HepG2 (cell line): ENCODE measurements at regions not wholly inside any gene's neighbourhood (a gene's known extent, or its start where the extent isn't known, plus 50 kb on each side); places are given as distances from the start of the nearest gene placed in this dataset.

ENCODE experiments used
- ATAC-seq: fragments of 200-7000 bp; cut with Tn5 transposase; 3 replicates; pipeline ENCODE4 v1.9.1; 2020; ENCODE audit warnings: mild to moderate bottlenecking, moderate library complexity
- BruUV-seq: library from RNA; stranded (reverse); fragments of 400-500 nt; replicated peaks from 2 replicates; lab custom pipeline; 2021; lab: Mats Ljungman, UMichigan
- CTCF ChIA-PET: fragments of 300-600 bp; formaldehyde crosslinking; extraction: SDS; loops from one replicate; lab custom pipeline; 2021; ENCODE audit warnings: low total read pairs, inconsistent platforms, low intra/inter-chr PET ratio; lab: Yijun Ruan, JAX
- POLR2A ChIA-PET: fragments of 350-600 bp; sonication (Branson Sonifier 250); formaldehyde crosslinking; loops from one replicate; lab custom pipeline; 2020; ENCODE audit warnings: antibody characterized with exemption, inconsistent platforms; lab: Yijun Ruan, JAX
- DNase-seq: peaks from one replicate; pipeline ENCODE4 v3.0.0-alpha.2; 2015; ENCODE audit warnings: low spot score
- FAIRE-seq: peaks from 3 replicates; lab custom pipeline; 2011; peaks lifted over from hg19 to GRCh38; lab: Jason Lieb, UNC
- H2AFZ ChIP-seq: one replicate; pipeline ENCODE4 v1.6.1; 2011; ENCODE audit warnings: low read length, inconsistent platforms
- H3K27ac ChIP-seq: fragments of 300-600 bp; 3 replicates; pipeline ENCODE4 v1.8.0; 2011; ENCODE audit warnings: mixed run types, mild to moderate bottlenecking, mixed read lengths, low read length, inconsistent platforms; ENCODE audit not compliant: insufficient read depth; ENCODE audit errors: extremely low read length
- H3K27me3 ChIP-seq, 2 experiments: fragments of 200-600 bp in 1 of 2; 2 replicates in 1 of 2; 3 replicates in 1 of 2; pipeline versions ENCODE4 v1.6.0 to v1.8.0; 2011; ENCODE audit warnings: low read length in 2 of 2, mild to moderate bottlenecking in 2 of 2, moderate library complexity in 2 of 2, inconsistent platforms in 1 of 2; ENCODE audit not compliant: insufficient read depth in 2 of 2, control insufficient read depth in 1 of 2
- H3K36me3 ChIP-seq, 2 experiments: fragments of 200-600 bp in 1 of 2; replicated peaks in 1 of 2; 2 replicates in 1 of 2; 3 replicates in 1 of 2; pipeline versions ENCODE4 v1.5.1 to v1.8.0; 2011; ENCODE audit warnings: low read length in 2 of 2, inconsistent platforms in 1 of 2; ENCODE audit not compliant: insufficient read depth in 2 of 2, control insufficient read depth in 1 of 2
- H3K4me1 ChIP-seq: 2 replicates; pipeline ENCODE4 v1.5.1; 2012; ENCODE audit warnings: low read length, inconsistent platforms; ENCODE audit not compliant: insufficient read depth
- H3K4me2 ChIP-seq: 2 replicates; pipeline ENCODE4 v1.6.0; 2011; ENCODE audit warnings: low read depth, low read length, inconsistent platforms
- H3K4me3 ChIP-seq, 3 experiments: fragments of 200-600 bp in 1 of 3; sonication (generic), shearing (Covaris generic) in 1 of 3; replicated peaks in 1 of 3; 2 replicates each; pipeline ENCODE4 v1.5.1; 2011 to 2016; ENCODE audit warnings: low read length in 3 of 3, inconsistent platforms in 2 of 3, low read depth in 2 of 3, mild to moderate bottlenecking in 2 of 3, control low read depth in 1 of 3, mixed read lengths in 1 of 3; ENCODE audit not compliant: insufficient read depth in 1 of 3
- H3K79me2 ChIP-seq: one replicate; pipeline ENCODE4 v1.6.1; 2011; ENCODE audit warnings: low read length, inconsistent platforms; ENCODE audit not compliant: insufficient read depth
- H3K9ac ChIP-seq: 2 replicates; pipeline ENCODE4 v1.6.0; 2011; ENCODE audit warnings: mild to moderate bottlenecking, low read depth, low read length, inconsistent platforms; ENCODE audit not compliant: insufficient read depth
- H3K9me3 ChIP-seq: 2 replicates; pipeline ENCODE4 v1.5.1; 2012; ENCODE audit warnings: mild to moderate bottlenecking, low read length
- H4K20me1 ChIP-seq: 2 replicates; pipeline ENCODE4 v1.6.0; 2011; ENCODE audit warnings: inconsistent platforms, mild to moderate bottlenecking, low read length, moderate library complexity; ENCODE audit not compliant: insufficient read depth
- GTF3A ChIP-seq: sonication (generic); formaldehyde crosslinking; conservative IDR thresholded peaks from 2 replicates; pipeline ENCODE4 v1.4.0; 2020; ENCODE audit warnings: mild to moderate bottlenecking, missing genetic modification reagents
- YY1 ChIP-seq: IDR thresholded peaks from 2 replicates; pipeline ENCODE4 v1.6.1; 2011; ENCODE audit warnings: low read length, low read depth, moderate library complexity, mild to moderate bottlenecking; ENCODE audit not compliant: insufficient read depth, insufficient replicate concordance
- WGBS: methylation state at CpG from one replicate; pipeline ENCODE4 v1.1.6; 2017; ENCODE audit warnings: low lambda C conversion rate; 5-methylcytosine and 5-hydroxymethylcytosine counted together
- in situ Hi-C: cut with HindIII; loops from 2 replicates; pipeline ENCODE4 v1.10.0; 2017; ENCODE audit warnings: low pct_unique_long_range_greater_than_20kb; ENCODE audit not compliant: extremely low pct_ligation_motif_present
- intact Hi-C: fragments of 100-400 bp; cut with micrococcal nuclease; formaldehyde crosslinking; loops from one replicate; pipeline ENCODE4 v1.10.0; 2022; ENCODE audit not compliant: unreplicated experiment
- TF ChIP-seq, protein P1 (sequence below): sonication (generic); formaldehyde crosslinking; IDR thresholded peaks from 2 replicates; pipeline ENCODE4 v1.5.0; 2020; ENCODE audit warnings: missing genetic modification reagents, mild to moderate bottlenecking, borderline replicate concordance
- TF ChIP-seq, protein P2 (sequence below): sonication (generic); formaldehyde crosslinking; IDR thresholded peaks from 2 replicates; pipeline ENCODE4 v1.8.1; 2023; ENCODE audit warnings: mild to moderate bottlenecking, inconsistent platforms, moderate library complexity, missing genetic modification reagents, borderline replicate concordance
- TF ChIP-seq, protein P3 (sequence below): sonication (generic); formaldehyde crosslinking; IDR thresholded peaks from 2 replicates; pipeline ENCODE4 v1.4.0; 2020; ENCODE audit warnings: mild to moderate bottlenecking, missing genetic modification reagents
- TF ChIP-seq, protein P4 (sequence below): sonication (generic); formaldehyde crosslinking; IDR thresholded peaks from 2 replicates; pipeline ENCODE4 v1.4.0; 2020; ENCODE audit warnings: missing genetic modification reagents
- TF ChIP-seq, protein P5 (sequence below): sonication (generic); formaldehyde crosslinking; IDR thresholded peaks from 2 replicates; pipeline ENCODE4 v1.4.0; 2020; ENCODE audit warnings: missing genetic modification reagents, low read depth, mild to moderate bottlenecking, borderline replicate concordance

DNA sequence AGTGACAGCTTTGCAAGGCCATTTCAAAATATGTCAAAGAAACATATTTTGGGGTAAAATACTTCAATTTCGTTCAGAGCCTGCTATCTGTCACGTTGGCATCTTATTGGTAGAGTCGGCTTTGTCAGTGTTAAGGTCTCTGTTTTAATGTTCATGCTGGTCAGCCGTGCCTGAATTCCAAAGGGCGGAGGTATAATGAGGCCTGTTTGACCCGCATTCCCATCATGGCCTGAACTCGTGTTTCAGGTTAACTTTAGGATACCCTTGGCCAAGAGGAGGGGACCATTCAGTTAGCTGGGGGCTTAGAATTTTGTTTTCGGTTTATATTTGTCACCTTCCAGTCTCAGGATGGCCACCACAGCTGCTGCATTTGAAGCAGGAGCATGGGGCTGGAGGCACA is 236.4 kb downstream of the NFATC2 start (continued):
- TF ChIP-seq, protein P1, sequence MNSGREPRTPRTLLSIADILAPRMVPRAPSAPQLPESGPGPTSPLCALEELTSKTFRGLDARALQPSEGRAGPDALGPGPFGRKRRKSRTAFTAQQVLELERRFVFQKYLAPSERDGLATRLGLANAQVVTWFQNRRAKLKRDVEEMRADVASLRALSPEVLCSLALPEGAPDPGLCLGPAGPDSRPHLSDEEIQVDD (CRISPR knock-in tag): no peak

DNA sequence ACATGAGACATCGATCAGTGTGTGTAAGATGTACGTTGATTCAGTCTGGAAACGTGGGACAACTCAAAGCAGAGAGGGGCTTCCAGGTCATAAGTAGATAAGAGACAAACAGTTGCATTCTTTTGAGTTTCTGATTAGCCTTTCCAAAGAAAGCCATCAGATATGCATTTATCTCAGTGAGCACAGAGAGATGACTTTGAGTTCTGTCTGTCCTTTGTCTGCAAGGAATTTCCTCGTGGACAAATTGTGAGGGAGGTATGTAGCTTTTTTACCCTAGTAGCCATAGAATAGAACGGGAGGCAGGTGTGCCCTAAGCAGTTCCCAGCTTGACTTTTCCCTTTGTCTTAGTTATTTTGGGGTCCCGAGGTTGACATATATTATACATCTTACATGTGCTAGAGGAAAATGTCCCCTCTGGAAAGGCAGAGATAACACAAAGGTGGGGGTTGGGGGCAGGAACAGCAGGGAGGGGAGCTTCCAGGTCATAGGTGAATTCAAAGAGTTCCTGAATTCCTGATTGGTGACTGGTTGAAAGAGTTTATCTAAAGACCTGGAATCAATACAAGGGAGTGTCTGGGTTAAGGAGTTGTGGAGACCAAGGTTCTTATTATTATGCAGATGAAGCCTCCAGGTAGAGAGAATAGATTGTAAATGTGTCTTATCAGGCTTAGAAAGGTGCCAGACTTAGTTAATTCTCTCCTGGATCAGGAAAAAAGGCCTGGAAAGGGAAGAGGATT is 237.0 kb downstream of the NFATC2 start:
- 0 out of 2 replicates have a peak, but pooled peaks cover 6% of the 10 kb centered on the region for H3K9me3 ChIP-seq
- BruUV-seq: no TSS peak
- TF ChIP-seq YY1: no peak
- TF ChIP-seq, protein P2, sequence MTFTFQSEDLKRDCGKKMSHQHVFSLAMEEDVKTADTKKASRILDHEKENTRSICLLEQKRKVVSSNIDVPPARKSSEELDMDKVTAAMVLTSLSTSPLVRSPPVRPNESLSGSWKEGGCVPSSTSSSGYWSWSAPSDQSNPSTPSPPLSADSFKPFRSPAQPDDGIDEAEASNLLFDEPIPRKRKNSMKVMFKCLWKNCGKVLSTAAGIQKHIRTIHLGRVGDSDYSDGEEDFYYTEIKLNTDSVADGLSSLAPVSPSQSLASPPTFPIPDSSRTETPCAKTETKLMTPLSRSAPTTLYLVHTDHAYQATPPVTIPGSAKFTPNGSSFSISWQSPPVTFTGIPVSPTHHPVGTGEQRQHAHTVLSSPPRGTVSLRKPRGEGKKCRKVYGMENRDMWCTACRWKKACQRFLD (CRISPR knock-in tag): no peak
- no peak for TF ChIP-seq GTF3A (CRISPR knock-in tag)
- TF ChIP-seq, protein P3, sequence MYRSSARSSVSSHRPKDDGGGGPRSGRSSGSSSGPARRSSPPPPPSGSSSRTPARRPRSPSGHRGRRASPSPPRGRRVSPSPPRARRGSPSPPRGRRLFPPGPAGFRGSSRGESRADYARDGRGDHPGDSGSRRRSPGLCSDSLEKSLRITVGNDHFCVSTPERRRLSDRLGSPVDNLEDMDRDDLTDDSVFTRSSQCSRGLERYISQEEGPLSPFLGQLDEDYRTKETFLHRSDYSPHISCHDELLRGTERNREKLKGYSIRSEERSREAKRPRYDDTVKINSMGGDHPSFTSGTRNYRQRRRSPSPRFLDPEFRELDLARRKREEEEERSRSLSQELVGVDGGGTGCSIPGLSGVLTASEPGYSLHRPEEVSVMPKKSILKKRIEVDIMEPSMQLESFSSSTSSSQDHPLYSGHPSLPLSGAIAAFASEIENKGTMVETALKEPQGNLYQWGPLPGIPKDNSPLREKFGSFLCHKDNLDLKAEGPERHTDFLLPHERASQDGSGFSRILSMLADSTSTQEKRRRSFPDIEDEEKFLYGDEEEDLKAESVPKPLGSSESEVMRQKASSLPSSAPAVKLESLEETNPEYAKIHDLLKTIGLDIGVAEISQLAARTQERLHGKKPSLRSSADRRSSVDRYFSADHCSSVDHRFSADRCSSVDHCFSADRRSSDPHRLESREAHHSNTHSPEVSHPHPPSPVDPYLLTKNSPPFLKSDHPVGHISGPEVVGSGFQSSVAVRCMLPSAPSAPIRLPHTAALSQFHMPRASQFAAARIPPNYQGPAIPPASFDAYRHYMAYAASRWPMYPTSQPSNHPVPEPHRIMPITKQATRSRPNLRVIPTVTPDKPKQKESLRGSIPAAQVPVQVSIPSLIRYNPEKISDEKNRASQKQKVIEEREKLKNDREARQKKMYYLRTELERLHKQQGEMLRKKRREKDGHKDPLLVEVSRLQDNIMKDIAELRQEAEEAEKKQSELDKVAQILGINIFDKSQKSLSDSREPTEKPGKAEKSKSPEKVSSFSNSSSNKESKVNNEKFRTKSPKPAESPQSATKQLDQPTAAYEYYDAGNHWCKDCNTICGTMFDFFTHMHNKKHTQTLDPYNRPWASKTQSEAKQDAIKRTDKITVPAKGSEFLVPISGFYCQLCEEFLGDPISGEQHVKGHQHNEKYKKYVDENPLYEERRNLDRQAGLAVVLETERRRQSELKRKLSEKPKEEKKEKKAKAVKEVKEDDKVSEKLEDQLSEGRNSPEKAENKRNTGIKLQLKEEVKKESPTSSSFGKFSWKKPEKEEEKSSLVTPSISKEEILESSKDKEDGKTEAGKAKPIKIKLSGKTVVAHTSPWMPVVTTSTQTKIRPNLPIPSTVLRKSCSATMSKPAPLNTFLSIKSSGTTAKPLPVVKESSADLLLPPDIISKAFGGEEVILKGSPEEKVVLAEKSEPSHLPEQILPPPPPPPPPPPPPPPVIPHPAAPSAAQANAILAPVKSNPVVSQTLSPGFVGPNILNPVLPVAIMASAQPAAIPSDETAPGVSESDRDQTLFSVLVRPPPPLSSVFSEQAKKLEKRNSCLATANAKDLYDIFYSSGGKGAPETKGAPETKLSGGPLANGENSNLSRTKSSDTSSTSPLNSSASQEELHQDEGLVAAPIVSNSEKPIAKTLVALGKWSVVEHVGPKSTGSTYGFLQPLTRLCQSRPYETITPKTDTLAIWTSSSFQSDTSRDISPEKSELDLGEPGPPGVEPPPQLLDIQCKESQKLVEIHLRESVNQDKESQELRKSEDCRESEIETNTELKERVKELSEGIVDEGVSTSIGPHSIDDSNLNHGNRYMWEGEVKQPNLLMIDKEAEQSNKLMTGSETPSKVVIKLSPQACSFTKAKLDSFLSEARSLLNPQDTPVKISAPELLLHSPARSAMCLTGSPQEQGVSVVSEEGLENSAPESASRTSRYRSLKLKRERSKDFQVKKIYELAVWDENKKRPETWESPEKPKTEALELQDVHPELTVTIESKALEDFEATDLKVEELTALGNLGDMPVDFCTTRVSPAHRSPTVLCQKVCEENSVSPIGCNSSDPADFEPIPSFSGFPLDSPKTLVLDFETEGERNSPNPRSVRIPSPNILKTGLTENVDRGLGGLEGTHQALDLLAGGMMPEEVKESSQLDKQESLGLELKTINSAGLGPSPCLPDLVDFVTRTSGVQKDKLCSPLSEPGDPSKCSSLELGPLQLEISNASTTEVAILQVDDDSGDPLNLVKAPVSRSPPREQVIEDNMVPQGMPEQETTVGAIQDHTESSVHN (CRISPR knock-in tag): no peak
- TF ChIP-seq, protein P4, sequence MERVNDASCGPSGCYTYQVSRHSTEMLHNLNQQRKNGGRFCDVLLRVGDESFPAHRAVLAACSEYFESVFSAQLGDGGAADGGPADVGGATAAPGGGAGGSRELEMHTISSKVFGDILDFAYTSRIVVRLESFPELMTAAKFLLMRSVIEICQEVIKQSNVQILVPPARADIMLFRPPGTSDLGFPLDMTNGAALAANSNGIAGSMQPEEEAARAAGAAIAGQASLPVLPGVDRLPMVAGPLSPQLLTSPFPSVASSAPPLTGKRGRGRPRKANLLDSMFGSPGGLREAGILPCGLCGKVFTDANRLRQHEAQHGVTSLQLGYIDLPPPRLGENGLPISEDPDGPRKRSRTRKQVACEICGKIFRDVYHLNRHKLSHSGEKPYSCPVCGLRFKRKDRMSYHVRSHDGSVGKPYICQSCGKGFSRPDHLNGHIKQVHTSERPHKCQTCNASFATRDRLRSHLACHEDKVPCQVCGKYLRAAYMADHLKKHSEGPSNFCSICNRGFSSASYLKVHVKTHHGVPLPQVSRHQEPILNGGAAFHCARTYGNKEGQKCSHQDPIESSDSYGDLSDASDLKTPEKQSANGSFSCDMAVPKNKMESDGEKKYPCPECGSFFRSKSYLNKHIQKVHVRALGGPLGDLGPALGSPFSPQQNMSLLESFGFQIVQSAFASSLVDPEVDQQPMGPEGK (CRISPR knock-in tag): no peak
- TF ChIP-seq, protein P5, sequence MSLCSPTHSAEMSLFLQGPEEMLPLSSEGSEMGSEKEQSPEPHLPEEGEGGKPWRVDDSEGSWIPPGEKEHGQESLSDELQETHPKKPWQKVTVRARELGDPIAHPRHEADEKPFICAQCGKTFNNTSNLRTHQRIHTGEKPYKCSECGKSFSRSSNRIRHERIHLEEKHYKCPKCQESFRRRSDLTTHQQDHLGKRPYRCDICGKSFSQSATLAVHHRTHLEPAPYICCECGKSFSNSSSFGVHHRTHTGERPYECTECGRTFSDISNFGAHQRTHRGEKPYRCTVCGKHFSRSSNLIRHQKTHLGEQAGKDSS (CRISPR knock-in tag): no peak

More for the DNA sequence above, 237.0 kb downstream of the NFATC2 start:
- CTCF ChIA-PET: interaction anchor here (2.6 to 3.9 kb wide), 2 partner anchors 317 to 324 kb away, joined by 18 to 45 read pairs; no protein-coding TSS in a partner anchor
- Histone ChIP-seq H4K20me1 (no peaks in the 10 kb centered on the region), H3K4me3 (no peak overlapping the region), H3K27ac (no peak overlapping the region), H3K79me2 (no peaks in the 10 kb centered on the region), H3K4me1 (no peaks in the 10 kb centered on the region), H3K27me3 (peaks cover 0 to 21% of the 10 kb centered on the region in 2 experiments; a peak in 1 of 5 replicates), H2AFZ (no peak overlapping the region), H3K4me2 (no peak overlapping the region), H3K36me3 (no peaks in the 10 kb centered on the region), H3K9ac (no peak overlapping the region)
- POLR2A ChIA-PET: no interaction called here
- in situ Hi-C loops (loop anchor here (5.0 to 25.0 kb wide), 3 partner anchors 83 to 518 kb away; partner anchors contain the start of gene BCAS4), intact Hi-C loops (loop anchor here (1.0 to 5.0 kb wide), 3 partner anchors 85 to 513 kb away; no protein-coding TSS in a partner anchor)
- 1% methylated on average over 6 of the region's 6 CpGs for WGBS
- ATAC-seq (no peak), FAIRE-seq (no peak), DNase-seq (no peak)
